Subcutaneous abdominal adipose tissue (tissue), 5 donors: ENCODE measurements at regions not wholly inside any gene's neighbourhood (a gene's known extent, or its start where the extent isn't known, plus 50 kb on each side); places are given as distances from the start of the nearest gene placed in this dataset.
"Not testable (repeated sequence)": the region's sequence is repeated elsewhere in the genome, so short reads cannot be mapped to it uniquely, and the experiment has no call there.

ENCODE experiments used
- H3K27ac ChIP-seq: one replicate; pipeline ENCODE4 v1.7.0; 2013; ENCODE audit warnings: low read depth, mild to moderate bottlenecking, inconsistent platforms, low read length, moderate library complexity
- H3K27me3 ChIP-seq, 5 donors: one replicate each; pipeline ENCODE4 v1.7.0; 2013; ENCODE audit warnings: low read length in 5 of 5, inconsistent platforms in 1 of 5; ENCODE audit not compliant: control insufficient read depth in 5 of 5, insufficient read depth in 4 of 5
- H3K36me3 ChIP-seq, 5 donors: one replicate each; pipeline ENCODE4 v1.7.0; 2013; ENCODE audit warnings: low read length in 5 of 5; ENCODE audit not compliant: control insufficient read depth in 5 of 5, insufficient read depth in 5 of 5
- H3K4me1 ChIP-seq, 5 donors: one replicate each; pipeline ENCODE4 v1.7.0; 2013; ENCODE audit warnings: low read length in 5 of 5, mild to moderate bottlenecking in 3 of 5, moderate library complexity in 1 of 5; ENCODE audit not compliant: control insufficient read depth in 5 of 5, insufficient read depth in 5 of 5
- H3K4me3 ChIP-seq, 5 donors: one replicate each; pipeline ENCODE4 v1.7.0; 2013; ENCODE audit warnings: low read length in 5 of 5, low read depth in 1 of 5
- H3K9ac ChIP-seq, 5 donors: one replicate each; pipeline ENCODE4 v1.7.0; 2013; ENCODE audit warnings: low read length in 5 of 5, mild to moderate bottlenecking in 4 of 5, moderate library complexity in 3 of 5
- H3K9me3 ChIP-seq, 5 donors: one replicate each; pipeline ENCODE4 v1.7.0; 2013; ENCODE audit warnings: low read length in 5 of 5; ENCODE audit not compliant: control insufficient read depth in 5 of 5
- donor health status: healthy.
- donor health status: healthy.
- donor health status: healthy.
- donor health status: healthy.
- donor health status: healthy.

DNA sequence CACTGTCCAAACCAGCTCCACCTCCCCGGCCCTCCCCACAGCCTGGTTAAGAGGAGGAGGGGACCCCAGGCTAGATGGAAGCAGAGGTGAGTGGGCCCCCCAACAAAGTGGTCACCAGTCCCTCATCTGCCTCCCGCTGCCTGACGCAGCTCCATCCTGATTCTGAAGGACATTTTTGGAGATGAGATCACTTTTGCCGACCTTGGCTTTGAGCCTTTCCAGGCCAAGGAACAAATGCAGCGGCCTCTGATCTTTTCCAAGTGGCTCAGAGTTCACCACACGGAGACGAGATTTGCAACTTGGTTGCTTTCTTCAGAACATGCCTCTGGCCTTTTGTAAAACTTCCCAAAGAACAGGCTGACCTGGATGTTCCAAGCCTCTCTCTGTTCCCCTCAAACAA lies 223.1 kb downstream of the NPHP4 start:
- H3K9ac ChIP-seq, result peak overlapping the region in 2 of 5 donors; percentile 22 to 32
- no peaks in the 10 kb centered on the region for H3K9me3 ChIP-seq
- H3K27ac ChIP-seq, result no peak overlapping the region
- peaks cover 5 to 57% (median 48%) of the 10 kb centered on the region in 5 donors for H3K4me1 ChIP-seq
- no peaks in the 10 kb centered on the region for H3K36me3 ChIP-seq
- peaks cover 0 to 34% (median 7%) of the 10 kb centered on the region in 5 donors for H3K27me3 ChIP-seq
- H3K4me3 ChIP-seq, result no peak overlapping the region

DNA sequence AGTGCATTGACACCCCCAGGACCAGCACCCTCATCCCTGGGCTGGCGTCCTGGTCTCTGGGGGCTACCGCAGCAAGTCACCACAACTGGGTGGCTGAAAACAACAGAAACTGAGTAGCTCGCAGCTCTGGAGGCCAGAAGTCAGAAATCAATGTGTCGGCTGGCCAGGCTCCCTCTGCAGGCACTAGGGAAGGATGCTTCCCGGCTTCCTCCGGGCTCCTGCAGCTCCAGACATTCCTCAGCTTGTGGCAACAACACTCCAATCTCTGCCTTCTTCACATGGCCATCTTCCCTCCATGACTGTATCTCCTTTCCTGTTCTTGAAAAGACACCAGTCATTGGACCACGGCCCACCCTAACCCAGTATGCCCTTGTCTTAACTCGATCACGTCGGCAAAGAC lies 224.2 kb downstream of the NPHP4 start:
- Histone ChIP-seq H3K4me3 (no peak overlapping the region), H3K27ac (no peak overlapping the region), H3K4me1 (peaks cover 5 to 57% (median 48%) of the 10 kb centered on the region in 5 donors), H3K9me3 (peaks cover 0 to 8% (median 5%) of the 10 kb centered on the region in 5 donors), H3K27me3 (peaks cover 0 to 36% (median 7%) of the 10 kb centered on the region in 5 donors), H3K36me3 (no peaks in the 10 kb centered on the region), H3K9ac (no peak overlapping the region)

DNA sequence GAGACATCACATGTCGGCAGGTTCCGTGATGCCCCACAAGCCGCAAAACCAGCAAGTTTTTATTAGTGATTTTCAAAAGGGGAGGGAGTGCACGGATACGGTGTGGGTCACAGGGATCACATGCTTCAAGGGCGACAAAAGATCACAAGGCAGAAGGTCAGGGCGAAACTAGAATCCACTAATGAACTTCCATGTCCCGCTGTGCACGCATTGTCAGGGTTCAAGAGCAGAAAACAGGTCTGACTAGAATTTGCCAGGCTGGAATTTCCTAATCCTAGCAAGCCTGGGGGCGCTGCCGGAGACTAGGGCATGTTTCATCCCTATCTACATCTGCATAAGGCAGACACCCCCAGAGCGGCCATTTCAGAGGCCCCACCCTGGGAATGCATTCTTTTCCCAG lies 225.2 kb downstream of the NPHP4 start:
- H3K4me3 ChIP-seq, H3K9me3 ChIP-seq, H3K9ac ChIP-seq, H3K27ac ChIP-seq, H3K36me3 ChIP-seq: not testable (repeated sequence)
- Histone ChIP-seq H3K27me3 (peaks cover 0 to 33% (median 7%) of the 10 kb centered on the region in 5 donors), H3K4me1 (peaks cover 5 to 57% (median 48%) of the 10 kb centered on the region in 5 donors)

DNA sequence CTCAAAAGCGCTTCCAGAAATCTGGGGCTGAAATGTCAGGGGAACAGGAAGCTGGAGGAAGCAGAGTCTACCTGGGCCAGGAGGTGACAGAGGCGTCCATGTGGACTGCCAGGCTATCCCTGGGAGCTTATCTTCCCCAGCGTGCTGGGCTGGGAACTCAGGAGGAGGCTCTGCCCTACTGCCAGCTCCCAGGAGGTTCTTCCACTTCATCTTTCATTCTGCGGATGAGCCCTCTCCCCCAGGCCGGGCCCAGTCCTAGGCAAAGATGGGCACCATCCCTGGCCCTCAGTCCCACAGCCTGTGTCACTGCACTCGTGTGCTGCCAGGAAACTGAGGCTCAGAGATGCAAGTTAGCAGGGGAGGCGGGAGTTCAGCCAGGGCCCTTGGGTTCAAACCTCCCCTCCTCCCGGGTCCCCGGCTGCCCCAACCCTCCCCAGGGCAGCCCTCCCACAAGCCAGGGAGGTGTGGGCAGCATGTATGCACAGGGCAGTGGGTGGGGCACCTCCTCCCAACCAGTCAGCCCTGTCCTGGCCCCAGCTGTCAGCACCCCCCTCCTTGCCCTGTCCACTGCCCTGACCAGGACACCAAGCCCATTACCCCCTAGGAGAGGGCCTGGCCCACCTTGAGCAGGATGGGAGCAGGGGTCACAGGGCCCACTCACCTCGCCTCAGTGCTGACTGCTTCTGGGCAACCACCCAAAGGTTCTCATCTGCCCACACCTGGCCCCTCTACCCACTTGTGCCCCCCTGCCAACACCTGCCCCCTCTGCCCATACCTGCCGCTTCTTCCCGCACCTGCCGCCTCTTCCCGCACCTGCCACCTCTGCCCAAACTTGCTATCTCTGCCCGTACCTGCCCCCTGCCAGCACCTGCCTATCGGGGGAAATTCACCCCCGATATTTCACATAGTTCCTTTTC lies 226.0 kb downstream of the NPHP4 start:
- peaks cover 0 to 8% (median 5%) of the 10 kb centered on the region in 5 donors for H3K9me3 ChIP-seq
- H3K27me3 ChIP-seq, result peaks cover 0 to 33% (median 7%) of the 10 kb centered on the region in 5 donors
- no peak overlapping the region for H3K27ac ChIP-seq
- no peak overlapping the region for H3K4me3 ChIP-seq
- no peaks in the 10 kb centered on the region for H3K36me3 ChIP-seq
- peaks cover 5 to 53% (median 45%) of the 10 kb centered on the region in 5 donors for H3K4me1 ChIP-seq
- peak overlapping the region in 1 of 5 donors; percentile 37 for H3K9ac ChIP-seq

DNA sequence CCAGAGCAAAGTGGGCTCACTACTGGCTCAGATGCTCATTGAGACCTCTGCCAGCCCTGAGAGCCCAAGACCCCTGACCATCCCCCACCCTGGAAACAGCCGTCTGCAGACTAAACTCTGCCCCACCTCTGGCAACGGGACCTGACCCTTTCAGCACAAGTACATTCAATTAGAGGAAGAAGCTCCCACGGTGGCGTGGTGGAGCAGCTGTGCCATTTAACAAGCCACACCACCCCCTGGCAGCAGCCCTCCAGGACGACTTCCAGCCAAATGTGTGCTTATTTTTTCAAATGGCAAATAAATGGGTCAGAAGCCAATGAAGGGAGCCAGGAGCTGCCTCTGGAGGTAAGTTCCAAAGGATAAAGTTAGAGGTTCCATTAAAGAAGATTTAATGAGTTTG lies 226.7 kb downstream of the NPHP4 start:
- H3K9me3 ChIP-seq, result peaks cover 0 to 8% (median 5%) of the 10 kb centered on the region in 5 donors
- H3K27ac ChIP-seq, result no peak overlapping the region
- H3K4me1 ChIP-seq, result peaks cover 5 to 45% (median 37%) of the 10 kb centered on the region in 5 donors
- no peak overlapping the region for H3K9ac ChIP-seq
- no peaks in the 10 kb centered on the region for H3K36me3 ChIP-seq
- peaks cover 0 to 30% (median 7%) of the 10 kb centered on the region in 5 donors for H3K27me3 ChIP-seq
- no peak overlapping the region for H3K4me3 ChIP-seq

DNA sequence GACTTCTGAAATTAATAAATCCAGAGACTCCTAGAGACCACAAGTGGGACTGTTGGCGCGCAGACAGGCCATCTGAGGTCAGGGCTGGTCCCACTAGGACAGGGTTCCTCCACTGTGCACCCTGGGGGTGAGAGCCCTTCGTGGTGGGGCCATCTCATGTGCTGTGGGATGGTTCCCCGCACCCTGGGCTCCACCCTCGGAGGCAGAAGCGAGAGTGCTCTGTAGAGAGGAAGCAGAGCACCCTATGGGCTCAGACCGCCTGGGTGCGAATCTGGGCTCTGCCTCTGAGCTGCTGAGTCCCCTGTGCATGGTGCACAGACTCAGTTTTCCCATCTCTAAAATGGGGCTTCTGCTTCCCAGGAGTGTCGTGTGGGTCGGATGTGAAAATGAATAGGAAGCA lies 227.3 kb downstream of the NPHP4 start:
- H3K9me3 ChIP-seq, result peaks cover 0 to 10% (median 7%) of the 10 kb centered on the region in 5 donors

DNA sequence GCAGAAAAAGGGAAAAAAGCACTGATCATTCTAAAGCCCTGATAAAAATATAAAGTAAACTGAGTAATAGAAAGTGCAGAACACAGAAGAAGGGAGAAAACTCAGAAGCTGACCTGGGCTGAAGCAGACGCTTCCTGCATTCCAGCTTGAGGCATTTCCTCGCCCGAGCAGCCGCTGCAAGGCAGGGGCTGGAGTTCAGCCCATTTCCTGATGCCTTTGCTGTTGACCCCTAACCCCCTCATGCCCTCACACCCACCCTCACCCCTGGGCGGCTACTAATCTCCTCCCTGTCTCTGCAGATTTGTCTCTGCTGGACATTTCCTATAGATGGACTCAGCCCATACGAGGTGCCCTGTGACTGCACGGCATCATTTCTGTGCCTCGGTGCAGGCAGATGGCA lies 227.8 kb downstream of the NPHP4 start:
- Histone ChIP-seq H3K27ac (no peak overlapping the region), H3K36me3 (no peaks in the 10 kb centered on the region), H3K9me3 (peaks cover 0 to 10% (median 7%) of the 10 kb centered on the region in 5 donors), H3K27me3 (peaks cover 0 to 30% (median 7%) of the 10 kb centered on the region in 5 donors), H3K4me3 (no peak overlapping the region), H3K4me1 (peaks cover 2 to 36% (median 28%) of the 10 kb centered on the region in 5 donors), H3K9ac (no peak overlapping the region)

More for the DNA sequence above, 227.3 kb downstream of the NPHP4 start:
- no peaks in the 10 kb centered on the region for H3K36me3 ChIP-seq
- no peak overlapping the region for H3K27ac ChIP-seq
- no peak overlapping the region for H3K9ac ChIP-seq
- peaks cover 5 to 41% (median 33%) of the 10 kb centered on the region in 5 donors for H3K4me1 ChIP-seq
- H3K27me3 ChIP-seq, result peaks cover 0 to 30% (median 7%) of the 10 kb centered on the region in 5 donors
- no peak overlapping the region for H3K4me3 ChIP-seq

DNA sequence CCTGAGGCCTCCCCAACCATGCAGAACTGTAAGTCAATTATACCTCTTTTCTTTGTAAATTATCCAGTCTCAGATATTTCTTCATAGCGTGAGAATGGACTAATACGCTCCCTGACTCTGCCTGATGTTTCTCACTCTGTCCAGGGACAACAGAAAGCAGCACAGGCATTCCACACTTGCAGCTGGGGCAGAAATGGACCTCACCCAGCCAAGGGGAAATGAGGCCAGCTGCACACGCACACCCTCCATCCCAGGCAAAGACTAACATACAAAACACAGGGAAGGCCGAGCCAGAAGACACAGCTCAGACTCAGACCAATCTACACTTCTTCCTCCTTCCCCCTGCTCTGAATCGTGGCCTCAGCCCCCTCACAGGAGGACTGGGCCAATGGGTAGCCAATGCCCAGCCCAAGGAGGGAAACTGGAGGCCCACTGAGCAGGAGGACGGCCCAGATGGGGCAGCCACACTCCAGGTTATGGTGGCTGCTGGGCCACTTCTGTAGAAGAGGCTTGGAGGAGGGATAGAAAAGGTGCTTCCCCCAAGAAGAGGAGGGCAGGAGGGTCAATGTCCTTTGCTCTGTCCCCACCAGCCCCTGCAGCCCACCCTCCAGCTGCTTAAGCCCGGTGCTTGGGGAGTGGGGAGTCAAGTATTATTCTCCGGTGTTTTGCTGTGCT lies 228.4 kb downstream of the NPHP4 start:
- H3K9me3 ChIP-seq, result peaks cover 0 to 10% (median 7%) of the 10 kb centered on the region in 5 donors
- H3K4me1 ChIP-seq, result peaks cover 2 to 29% (median 22%) of the 10 kb centered on the region in 5 donors
- H3K4me3 ChIP-seq, result no peak overlapping the region
- H3K36me3 ChIP-seq, result no peaks in the 10 kb centered on the region
- H3K27me3 ChIP-seq, result peaks cover 0 to 30% (median 12%) of the 10 kb centered on the region in 5 donors
- no peak overlapping the region for H3K27ac ChIP-seq
- no peak overlapping the region for H3K9ac ChIP-seq

DNA sequence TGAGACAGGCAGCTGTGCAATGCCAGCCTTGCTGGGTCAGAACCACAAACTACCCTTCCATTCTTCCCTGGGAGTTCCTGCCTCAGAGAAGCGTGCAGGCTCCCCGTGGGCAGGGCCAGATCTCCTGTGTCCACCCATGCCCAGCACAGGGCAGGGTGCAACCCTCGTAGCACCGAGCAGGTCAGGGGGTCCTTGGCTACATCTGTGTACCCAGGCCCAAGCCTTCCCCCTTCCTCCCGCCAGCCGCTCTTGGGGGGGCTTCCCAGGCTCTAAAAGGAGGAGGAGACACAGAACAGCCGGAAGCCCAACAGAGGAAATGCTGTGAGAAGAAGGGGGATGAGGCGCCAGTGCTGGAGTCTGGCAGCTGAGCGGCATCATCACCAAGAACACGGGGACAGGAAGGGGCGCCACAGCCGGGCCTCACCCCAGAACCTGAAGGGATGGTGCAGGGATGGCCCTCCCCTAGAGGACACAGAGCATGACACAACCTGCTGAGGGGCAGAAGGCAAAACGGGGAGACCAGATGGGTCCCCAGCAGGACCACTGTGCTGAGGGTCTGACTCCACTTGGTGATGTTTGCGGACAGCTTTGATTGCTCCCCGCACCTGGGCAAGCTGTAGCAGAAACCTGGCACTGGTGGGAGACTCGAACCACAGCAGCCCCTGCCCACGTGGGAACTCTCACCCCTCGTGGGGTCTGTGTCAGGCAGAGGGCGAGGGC lies 233.2 kb downstream of the NPHP4 start:
- Histone ChIP-seq H3K9me3 (peaks cover 0 to 10% (median 7%) of the 10 kb centered on the region in 5 donors), H3K36me3 (no peaks in the 10 kb centered on the region), H3K4me3 (no peak overlapping the region), H3K9ac (no peak overlapping the region), H3K27me3 (peaks cover 8 to 21% (median 12%) of the 10 kb centered on the region in 5 donors), H3K4me1 (peaks cover 0 to under 1% (median 0%) of the 10 kb centered on the region in 5 donors), H3K27ac (no peak overlapping the region)
